GM23248 (cell line): ENCODE measurements at regions not wholly inside any gene's neighbourhood (a gene's known extent, or its start where the extent isn't known, plus 50 kb on each side); places are given as distances from the start of the nearest gene placed in this dataset.

ENCODE experiments used
- DNase-seq: peaks from one replicate; pipeline ENCODE4 v3.0.0-alpha.2; 2015
- H2AFZ ChIP-seq: fragments of 200-600 bp; sonication (generic); 2 replicates; pipeline ENCODE4 v1.6.1; 2016; ENCODE audit warnings: antibody characterized with exemption
- H3F3A ChIP-seq: fragments of 200-600 bp; sonication (generic); 2 replicates; pipeline ENCODE4 v1.6.1; 2016; ENCODE audit warnings: mild to moderate bottlenecking, antibody characterized with exemption, mixed run types; ENCODE audit not compliant: insufficient read depth
- H3K27ac ChIP-seq: fragments of 200-600 bp; sonication (generic); 2 replicates; pipeline ENCODE4 v1.5.1; 2016; ENCODE audit warnings: mild to moderate bottlenecking
- H3K27me3 ChIP-seq: fragments of 200-600 bp; sonication (generic); replicated peaks from 2 replicates; pipeline ENCODE4 v1.6.1; 2016; ENCODE audit warnings: mild to moderate bottlenecking; ENCODE audit not compliant: insufficient read depth
- H3K36me3 ChIP-seq: fragments of 200-600 bp; sonication (generic); 2 replicates; pipeline ENCODE4 v1.6.1; 2016; ENCODE audit warnings: low read depth, mild to moderate bottlenecking
- H3K4me1 ChIP-seq: fragments of 200-600 bp; sonication (generic); 2 replicates; pipeline ENCODE4 v1.6.1; 2016; ENCODE audit warnings: mild to moderate bottlenecking; ENCODE audit not compliant: insufficient read depth
- H3K4me2 ChIP-seq: fragments of 200-600 bp; sonication (generic); one replicate; pipeline ENCODE4 v1.6.1; 2016; ENCODE audit warnings: mild to moderate bottlenecking; ENCODE audit not compliant: unreplicated experiment
- H3K4me3 ChIP-seq: fragments of 200-600 bp; sonication (generic); 2 replicates; pipeline ENCODE4 v1.5.1; 2016; ENCODE audit warnings: mild to moderate bottlenecking
- H3K79me2 ChIP-seq: fragments of 200-600 bp; sonication (generic); 2 replicates; pipeline ENCODE4 v1.6.1; 2016; ENCODE audit warnings: mild to moderate bottlenecking; ENCODE audit not compliant: insufficient read depth
- H3K9ac ChIP-seq: fragments of 200-600 bp; sonication (generic); 2 replicates; pipeline ENCODE4 v1.6.1; 2016; ENCODE audit warnings: mild to moderate bottlenecking
- H3K9me2 ChIP-seq: fragments of 200-600 bp; sonication (generic); 2 replicates; pipeline ENCODE4 v1.6.1; 2016; ENCODE audit warnings: mixed run types, mild to moderate bottlenecking, moderate library complexity; ENCODE audit not compliant: insufficient read depth
- H3K9me3 ChIP-seq: fragments of 200-600 bp; sonication (generic); one replicate; pipeline ENCODE4 v1.6.1; 2017; ENCODE audit warnings: low read depth
- H4K20me1 ChIP-seq: fragments of 200-600 bp; sonication (generic); 2 replicates; pipeline ENCODE4 v1.6.0; 2016; ENCODE audit not compliant: insufficient read depth
- EZH2 ChIP-seq: fragments of 200-600 bp; sonication (generic); IDR thresholded peaks from 2 replicates; pipeline ENCODE4 v1.6.1; 2018; ENCODE audit warnings: antibody characterized with exemption, mild to moderate bottlenecking; ENCODE audit not compliant: insufficient read depth, poor library complexity, severe bottlenecking
- EZH2phosphoT487 ChIP-seq: fragments of 200-600 bp; sonication (generic); IDR thresholded peaks from 2 replicates; pipeline ENCODE4 v1.6.1; 2018; ENCODE audit warnings: antibody characterized with exemption, moderate library complexity, mild to moderate bottlenecking, low read depth; ENCODE audit not compliant: insufficient read depth
- WGBS, 2 experiments: methylation state at CpG; one replicate each; pipeline ENCODE4 v1.1.6; 2015 to 2017; ENCODE audit warnings: low lambda C conversion rate in 2 of 2, low coverage in 1 of 2; ENCODE audit errors: missing lambda C conversion rate in 2 of 2; 5-methylcytosine and 5-hydroxymethylcytosine counted together
- in situ Hi-C: fragments of 300-500 bp; cut with MboI; formaldehyde crosslinking; loops from 2 replicates; pipeline ENCODE4 v1.15.0; 2020

GRCh38 chr5:82499725-82500244, 221.6 kb upstream of the RPS23 start:
- in situ Hi-C loops, result no loop called here
- no peak overlapping the region for H3K4me3 ChIP-seq
- H3K9ac ChIP-seq, result no peak overlapping the region
- H3K4me2 ChIP-seq, result no peak overlapping the region
- H2AFZ ChIP-seq, result no peak overlapping the region
- H3K79me2 ChIP-seq, result no peaks in the 10 kb centered on the region
- no peaks in the 10 kb centered on the region for H3K36me3 ChIP-seq
- H3F3A ChIP-seq, result no peaks in the 10 kb centered on the region
- no peaks in the 10 kb centered on the region for H3K9me2 ChIP-seq
- DNase-seq, result peak; percentile 3
- no peaks in the 10 kb centered on the region for H4K20me1 ChIP-seq
- no peak overlapping the region for H3K27ac ChIP-seq
- 45 to 48% methylated on average over 2 of the region's 2 CpGs for WGBS, 2 experiments
- H3K9me3 ChIP-seq, result no peaks in the 10 kb centered on the region
- H3K4me1 ChIP-seq, result no peaks in the 10 kb centered on the region
- peaks cover 3% of the 10 kb centered on the region for H3K27me3 ChIP-seq
- TF ChIP-seq EZH2phosphoT487, result no peak
- TF ChIP-seq EZH2, result no peak

GRCh38 chr5:82497242-82497641, 219.1 kb upstream of the RPS23 start:
- no peak overlapping the region for H3K27ac ChIP-seq
- H3F3A ChIP-seq, result no peaks in the 10 kb centered on the region
- in situ Hi-C loops, result no loop called here
- no peaks in the 10 kb centered on the region for H4K20me1 ChIP-seq
- H2AFZ ChIP-seq, result no peak overlapping the region
- no peaks in the 10 kb centered on the region for H3K79me2 ChIP-seq
- H3K27me3 ChIP-seq, result peaks cover 3% of the 10 kb centered on the region
- no peaks in the 10 kb centered on the region for H3K4me1 ChIP-seq
- no peak overlapping the region for H3K9ac ChIP-seq
- H3K9me3 ChIP-seq, result no peaks in the 10 kb centered on the region
- no peaks in the 10 kb centered on the region for H3K36me3 ChIP-seq
- DNase-seq, result no peak
- H3K9me2 ChIP-seq, result no peaks in the 10 kb centered on the region
- no peak for TF ChIP-seq EZH2
- TF ChIP-seq EZH2phosphoT487, result no peak
- H3K4me2 ChIP-seq, result no peak overlapping the region
- H3K4me3 ChIP-seq, result no peak overlapping the region

GRCh38 chr5:82494942-82495341, 216.8 kb upstream of the RPS23 start:
- no peaks in the 10 kb centered on the region for H3K4me1 ChIP-seq
- no peak overlapping the region for H3K27ac ChIP-seq
- H3K4me3 ChIP-seq, result no peak overlapping the region
- no peak for TF ChIP-seq EZH2phosphoT487
- no peak for TF ChIP-seq EZH2
- H3K36me3 ChIP-seq, result no peaks in the 10 kb centered on the region
- H3K9me2 ChIP-seq, result no peaks in the 10 kb centered on the region
- H3K9ac ChIP-seq, result no peak overlapping the region
- H3K4me2 ChIP-seq, result no peak overlapping the region
- in situ Hi-C loops, result no loop called here
- no peaks in the 10 kb centered on the region for H3K9me3 ChIP-seq
- no peaks in the 10 kb centered on the region for H3K79me2 ChIP-seq
- no peaks in the 10 kb centered on the region for H4K20me1 ChIP-seq
- H3K27me3 ChIP-seq, result no peaks in the 10 kb centered on the region
- H3F3A ChIP-seq, result no peaks in the 10 kb centered on the region
- DNase-seq, result peak; percentile 33
- no peak overlapping the region for H2AFZ ChIP-seq

- H3K27ac ChIP-seq, result no peak overlapping the region
- H3K4me1 ChIP-seq, result no peaks in the 10 kb centered on the region
- H3K9me3 ChIP-seq, result no peaks in the 10 kb centered on the region
- H2AFZ ChIP-seq, result no peak overlapping the region
- TF ChIP-seq EZH2 (no peak), EZH2phosphoT487 (no peak)
- in situ Hi-C loops, result no loop called here
- no peaks in the 10 kb centered on the region for H3K27me3 ChIP-seq
- no peak overlapping the region for H3K4me2 ChIP-seq
- no peaks in the 10 kb centered on the region for H3K79me2 ChIP-seq
- H3F3A ChIP-seq, result no peaks in the 10 kb centered on the region
- no peak for DNase-seq
- H4K20me1 ChIP-seq, result no peaks in the 10 kb centered on the region
- no peak overlapping the region for H3K4me3 ChIP-seq
- H3K9ac ChIP-seq, result no peak overlapping the region
- H3K36me3 ChIP-seq, result no peaks in the 10 kb centered on the region
- H3K9me2 ChIP-seq, result no peaks in the 10 kb centered on the region
Observed at GRCh38 chr5:82493221-82493620, 215.1 kb upstream of the RPS23 start.

- no peak overlapping the region for H3K27ac ChIP-seq
- H3F3A ChIP-seq, result no peaks in the 10 kb centered on the region
- no peaks in the 10 kb centered on the region for H4K20me1 ChIP-seq
- WGBS, 2 experiments, result 74 to 81% methylated on average over 1 of the region's 1 CpG
- no peak overlapping the region for H2AFZ ChIP-seq
- TF ChIP-seq EZH2 (no peak), EZH2phosphoT487 (no peak)
- no peaks in the 10 kb centered on the region for H3K9me3 ChIP-seq
- no peak overlapping the region for H3K9ac ChIP-seq
- in situ Hi-C loops, result no loop called here
- no peaks in the 10 kb centered on the region for H3K9me2 ChIP-seq
- H3K4me1 ChIP-seq, result no peaks in the 10 kb centered on the region
- no peaks in the 10 kb centered on the region for H3K27me3 ChIP-seq
- H3K79me2 ChIP-seq, result no peaks in the 10 kb centered on the region
- no peak overlapping the region for H3K4me3 ChIP-seq
- no peak overlapping the region for H3K4me2 ChIP-seq
- no peaks in the 10 kb centered on the region for H3K36me3 ChIP-seq
- no peak for DNase-seq
Observed at GRCh38 chr5:82491397-82491796, 213.2 kb upstream of the RPS23 start.
